ENCODE measurements at regions not wholly inside any gene's neighbourhood (a gene's known extent, or its start where the extent isn't known, plus 50 kb on each side); places are given as distances from the start of the nearest gene placed in this dataset.

DNA sequence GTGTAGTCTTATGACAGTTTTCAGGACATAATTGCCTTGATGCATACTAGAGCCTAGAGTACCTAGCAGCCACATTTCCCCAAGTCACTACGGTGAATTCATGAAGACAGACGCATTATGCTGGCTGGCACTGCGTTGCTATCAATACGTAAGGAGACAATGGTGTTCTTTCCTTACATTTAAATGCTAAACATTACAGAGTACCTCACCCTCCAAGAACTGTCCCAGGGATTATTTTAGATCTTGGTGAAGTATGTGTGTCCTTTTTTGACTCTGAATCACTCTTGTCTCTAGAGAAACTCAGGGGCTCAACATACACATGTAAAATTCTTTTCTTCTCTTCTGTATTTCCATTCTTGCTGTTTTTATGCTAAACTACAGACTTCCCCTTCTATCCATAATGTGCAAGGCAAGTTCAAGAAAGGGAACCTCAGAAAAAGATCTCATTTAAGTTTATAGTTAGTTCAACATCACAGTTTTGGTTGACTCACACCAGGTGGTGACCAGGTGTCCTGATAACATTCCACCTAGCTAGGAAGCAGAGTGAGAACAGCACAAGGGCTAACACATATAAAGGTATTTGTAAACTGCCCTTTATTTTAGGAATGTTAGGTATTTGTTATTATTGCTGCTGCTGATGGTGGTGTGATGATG is 212.4 kb upstream of the HNRNPA3 start:
- TF ChIP-seq GATA2 (IDR thresholded peaks at IDR 0.05; ENCODE audit: low read depth, low read length) = no peak
- no peak for TF ChIP-seq GATA3 (IDR thresholded peaks at IDR 0.05; ENCODE audit: low read depth, low read length)

All from SH-SY5Y (cell line).